CD4-positive, alpha-beta T cell (primary cell): ENCODE measurements at regions not wholly inside any gene's neighbourhood (a gene's known extent, or its start where the extent isn't known, plus 50 kb on each side); places are given as distances from the start of the nearest gene placed in this dataset.
A peak's percentile ranks its signal among the peaks of the same experiment; 100 is the strongest.
"Not testable (repeated sequence)": the region's sequence is repeated elsewhere in the genome, so short reads cannot be mapped to it uniquely, and the experiment has no call there.

Experiments used
- ATAC-seq: fragments of 200-7000 bp; cut with Tn5 transposase; one replicate; pipeline ENCODE4 v1.10.0; 2022; ENCODE audit warnings: mild to moderate bottlenecking; ENCODE audit not compliant: poor library complexity
- CTCF ChIA-PET: fragments of 350-600 bp; sonication (Branson Sonifier 250); formaldehyde crosslinking; loops from one replicate; lab custom pipeline; 2021; ENCODE audit warnings: antibody characterized with exemption, inconsistent platforms; lab: Charles Lee
- POLR2A ChIA-PET: fragments of 350-600 bp; sonication (Branson Sonifier 250); formaldehyde crosslinking; loops from one replicate; lab custom pipeline; 2021; ENCODE audit warnings: antibody characterized with exemption, inconsistent platforms; lab: Charles Lee
- DNase-seq, 14 experiments: peaks; one replicate each; pipeline ENCODE4 v3.0.0-alpha.2; 2013 to 2020; ENCODE audit warnings: mixed read lengths in 2 of 14
- H3K27ac ChIP-seq, 2 donors: one replicate each; pipeline versions ENCODE4 v1.5.1 to v1.7.0; 2013; ENCODE audit warnings: low read length in 2 of 2, low read depth in 1 of 2, mild to moderate bottlenecking in 1 of 2
- H3K27me3 ChIP-seq, 2 experiments: 1 replicate in 1 of 2; 2 replicates in 1 of 2; pipeline versions ENCODE4 v1.6.1 to v1.7.0; 2013; ENCODE audit warnings: low read length in 2 of 2, control low read depth in 1 of 2, mild to moderate bottlenecking in 1 of 2, moderate library complexity in 1 of 2; ENCODE audit not compliant: insufficient read depth in 2 of 2, control insufficient read depth in 1 of 2
- H3K36me3 ChIP-seq: one replicate; pipeline ENCODE4 v1.6.1; 2013; ENCODE audit warnings: low read length, control low read depth; ENCODE audit not compliant: insufficient read depth
- H3K4me1 ChIP-seq: one replicate; pipeline ENCODE4 v1.6.1; 2013; ENCODE audit warnings: low read length, control low read depth; ENCODE audit not compliant: insufficient read depth
- H3K4me3 ChIP-seq: one replicate; pipeline ENCODE4 v1.5.1; 2013; ENCODE audit warnings: mild to moderate bottlenecking, low read length, moderate library complexity
- H3K9me3 ChIP-seq, 2 experiments: 1 replicate in 1 of 2; 2 replicates in 1 of 2; pipeline versions ENCODE4 v1.6.1 to v1.7.0; 2013; ENCODE audit warnings: low read length in 2 of 2, mild to moderate bottlenecking in 2 of 2, control low read depth in 1 of 2, moderate library complexity in 1 of 2; ENCODE audit not compliant: control insufficient read depth in 1 of 2, insufficient read depth in 1 of 2
- H3K27ac Mint-ChIP-seq: one replicate; pipeline ENCODE4 v1.8.0; 2020; ENCODE audit warnings: mixed read lengths
- H3K27me3 Mint-ChIP-seq: one replicate; pipeline ENCODE4 v1.8.0; 2021; ENCODE audit warnings: mixed read lengths
- H3K36me3 Mint-ChIP-seq: one replicate; pipeline ENCODE4 v1.8.0; 2021; ENCODE audit warnings: low read depth, mixed read lengths
- H3K4me1 Mint-ChIP-seq: one replicate; pipeline ENCODE4 v1.8.0; 2021; ENCODE audit warnings: low read depth, mixed read lengths
- H3K4me3 Mint-ChIP-seq: one replicate; pipeline ENCODE4 v1.8.0; 2020; ENCODE audit warnings: mild to moderate bottlenecking, mixed read lengths
- H3K9me3 Mint-ChIP-seq: one replicate; pipeline ENCODE4 v1.8.0; 2020; ENCODE audit warnings: mixed read lengths
- intact Hi-C, 2 experiments: fragments of 100-400 bp; cut with DNase I in 1 of 2; cut with micrococcal nuclease in 1 of 2; formaldehyde crosslinking; loops; one replicate each; pipeline versions ENCODE4 v1.15.1 to v1.9.0; 2023 to 2025; cut with DNase I, micrococcal nuclease

- DNase-seq, result peak in 2 of 14 experiments; percentile 3 to 16
- H3K9me3 ChIP-seq, result not testable (repeated sequence)
These were observed 186.0 kb upstream of the PLCXD1 start for GRCh38 chrX:95165-95564.

More at GRCh38 chrX:95165-95564, 186.0 kb upstream of the PLCXD1 start:
- H3K4me1 Mint-ChIP-seq, H3K4me3 ChIP-seq, H3K36me3 ChIP-seq, H3K27me3 ChIP-seq, H3K4me3 Mint-ChIP-seq, CTCF ChIA-PET, H3K36me3 Mint-ChIP-seq, intact Hi-C loops, POLR2A ChIA-PET, H3K4me1 ChIP-seq, H3K27me3 Mint-ChIP-seq, H3K27ac Mint-ChIP-seq, H3K9me3 Mint-ChIP-seq: not testable (repeated sequence)
- peak; percentile 26 for ATAC-seq
- peak overlapping the region in 1 of 2 donors; percentile 58 for H3K27ac ChIP-seq
